ENCODE measurements at regions not wholly inside any gene's neighbourhood (a gene's known extent, or its start where the extent isn't known, plus 50 kb on each side); places are given as distances from the start of the nearest gene placed in this dataset.

- no peak for DNase-seq
Measured at GRCh38 chr5:154107010-154107409, 68.2 kb downstream of the MFAP3 start.

- no peak for DNase-seq
Measured at GRCh38 chr5:154107756-154108155, 69.0 kb downstream of the MFAP3 start.

GRCh38 chr5:154109416-154110106 is 70.8 kb downstream of the MFAP3 start:
- no peak for DNase-seq

- DNase-seq = no peak
Measured at GRCh38 chr5:154110107-154110453, 71.3 kb downstream of the MFAP3 start.

DNA sequence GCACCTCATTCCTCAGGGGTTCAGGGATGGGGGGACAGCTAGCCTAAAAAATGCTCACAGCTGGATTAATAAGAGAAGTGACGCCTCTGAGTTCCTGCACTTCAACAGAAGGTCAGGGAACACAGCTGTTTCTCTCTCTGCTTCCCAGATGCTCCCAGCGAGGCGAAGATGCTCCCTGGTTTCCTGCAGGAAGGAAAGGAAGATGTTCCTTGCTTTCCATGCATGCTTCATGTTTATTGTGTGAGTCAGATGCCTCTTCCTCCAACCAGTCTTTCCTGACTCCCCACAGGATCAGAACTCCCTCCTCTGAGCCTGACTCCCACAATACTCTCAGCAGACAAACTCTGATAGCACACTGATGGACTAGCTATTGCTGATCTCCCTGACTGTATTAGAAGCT is 71.9 kb downstream of the MFAP3 start:
- peak; percentile 46 for DNase-seq

DNA sequence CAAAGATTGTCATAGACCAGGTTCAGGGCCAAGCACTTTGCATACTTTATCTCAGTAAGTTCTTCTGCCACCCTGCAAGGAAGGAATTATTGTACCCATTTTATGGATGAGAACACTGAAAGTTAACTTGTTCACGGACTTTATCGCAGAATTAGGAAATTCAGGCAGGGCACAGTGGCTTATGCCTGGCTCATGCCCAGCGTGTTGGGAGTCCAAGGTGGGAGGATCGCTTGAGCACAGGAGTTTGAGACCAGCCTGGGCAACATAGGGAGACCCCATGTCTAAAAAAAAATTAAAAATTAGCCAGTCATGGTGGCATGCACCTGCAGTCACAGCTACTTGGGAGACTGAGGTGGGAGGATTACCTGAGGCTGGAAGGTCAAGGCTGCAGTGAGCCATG is 72.4 kb downstream of the MFAP3 start:
- no peak for DNase-seq

- no peak for DNase-seq
Measured at GRCh38 chr5:154112255-154112654, 73.5 kb downstream of the MFAP3 start.

- no peak for DNase-seq
Measured at GRCh38 chr5:154115291-154115690, 75.2 kb upstream of the GALNT10 start.

DNA sequence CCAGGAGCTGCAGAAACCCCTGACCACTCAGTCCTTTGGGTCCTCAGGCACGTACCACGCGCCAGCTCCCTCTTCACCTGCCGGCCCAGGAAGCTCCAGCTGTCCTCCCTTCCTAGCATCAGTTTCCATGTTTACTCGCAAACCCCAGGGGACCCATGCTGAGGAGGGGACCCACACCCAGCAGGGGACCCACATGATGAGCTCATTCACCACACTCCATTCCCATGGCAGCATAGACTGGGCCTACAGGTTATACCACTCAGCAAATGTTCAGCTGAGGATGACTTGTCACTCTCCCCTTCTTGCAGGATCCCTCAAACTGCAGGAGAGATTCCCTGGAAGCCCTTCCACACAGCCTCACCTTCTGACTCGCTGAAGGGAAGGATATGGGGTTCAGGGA is 73.5 kb upstream of the GALNT10 start:
- DNase-seq = no peak

GRCh38 chr5:154117930-154118329 is 72.6 kb upstream of the GALNT10 start:
- peak; percentile 7 for DNase-seq

GRCh38 chr5:154118385-154118784 is 72.1 kb upstream of the GALNT10 start:
- DNase-seq = no peak

DNA sequence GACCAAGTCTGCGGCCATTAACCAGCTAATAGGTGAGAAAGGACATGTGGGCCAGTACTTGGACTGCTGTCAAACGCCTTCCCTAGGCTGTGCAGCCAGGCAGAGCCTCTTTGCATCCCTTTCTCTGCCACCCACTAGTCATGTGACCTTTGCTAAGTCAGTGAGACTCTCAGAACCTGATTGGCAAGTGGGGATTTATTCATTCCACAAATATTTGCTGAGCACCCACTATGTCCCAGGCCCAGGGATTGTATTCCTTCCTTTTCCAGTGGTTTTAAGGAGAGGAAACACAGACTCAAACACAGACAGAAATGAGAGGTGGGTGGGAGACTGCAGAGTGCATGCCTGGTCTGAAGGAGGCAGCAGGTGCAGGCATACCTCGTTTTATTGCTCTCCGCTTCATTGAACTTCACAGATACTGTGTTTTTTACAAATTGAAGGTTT is 71.6 kb upstream of the GALNT10 start:
- peak; percentile 19 for DNase-seq

- no peak for DNase-seq
Measured at GRCh38 chr5:154129013-154129412, 61.5 kb upstream of the GALNT10 start.

GRCh38 chr5:154129921-154130320 is 60.6 kb upstream of the GALNT10 start:
- no peak for DNase-seq

- DNase-seq = no peak
Measured at GRCh38 chr5:154131817-154132216, 58.7 kb upstream of the GALNT10 start.

- DNase-seq = no peak
Measured at GRCh38 chr5:154132718-154133307, 57.7 kb upstream of the GALNT10 start.

GRCh38 chr5:154133591-154133990 is 56.9 kb upstream of the GALNT10 start:
- no peak for DNase-seq

DNA sequence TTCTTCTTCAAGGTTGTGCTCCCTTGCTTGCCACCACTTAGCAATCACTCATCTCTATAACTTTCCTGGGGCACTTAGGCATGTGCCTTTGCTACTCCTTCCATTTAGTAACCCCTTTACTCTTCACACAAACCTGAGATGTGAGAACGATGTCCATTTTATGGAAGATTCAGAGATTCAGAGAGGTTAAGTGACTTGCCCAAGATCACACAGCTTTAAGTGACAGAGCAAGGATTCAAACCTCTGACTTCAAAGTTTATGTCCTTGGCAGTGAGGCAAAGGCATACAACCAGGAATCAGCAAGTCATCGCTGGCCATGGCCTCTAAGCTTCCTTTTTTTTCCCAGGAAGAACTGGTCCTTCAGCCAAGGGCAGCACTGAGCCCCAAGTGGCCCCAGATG is 56.0 kb upstream of the GALNT10 start:
- no peak for DNase-seq

- DNase-seq = no peak
Measured at GRCh38 chr5:154135125-154135817, 55.3 kb upstream of the GALNT10 start.

- no peak for DNase-seq
Measured at GRCh38 chr5:154136141-154136540, 54.4 kb upstream of the GALNT10 start.

- peak; percentile 15 for DNase-seq
Measured at GRCh38 chr5:154138701-154139100, 51.8 kb upstream of the GALNT10 start.

- no peak for DNase-seq
Measured at GRCh38 chr5:154140381-154140780, 50.2 kb upstream of the GALNT10 start.

All from fibroblast of skin of back (primary cell).